HFFc6 (cell line): ENCODE measurements at regions not wholly inside any gene's neighbourhood (a gene's known extent, or its start where the extent isn't known, plus 50 kb on each side); places are given as distances from the start of the nearest gene placed in this dataset.
"Not testable (repeated sequence)": the region's sequence is repeated elsewhere in the genome, so short reads cannot be mapped to it uniquely, and the experiment has no call there.

ENCODE experiments used
- DNase-seq: peaks from one replicate; pipeline ENCODE4 v3.0.0-alpha.2; 2018
- H3K27ac Mint-ChIP-seq: 2 replicates; pipeline ENCODE4 v1.8.0; 2020; ENCODE audit warnings: mild to moderate bottlenecking, mixed read lengths
- H3K27me3 Mint-ChIP-seq: 2 replicates; pipeline ENCODE4 v1.8.0; 2021; ENCODE audit warnings: mild to moderate bottlenecking, moderate library complexity, mixed read lengths; ENCODE audit not compliant: insufficient read depth
- H3K36me3 Mint-ChIP-seq: 2 replicates; pipeline ENCODE4 v1.8.0; 2021; ENCODE audit warnings: low read depth, mixed read lengths
- H3K4me1 Mint-ChIP-seq: 2 replicates; pipeline ENCODE4 v1.8.0; 2020; ENCODE audit warnings: low read depth, mixed read lengths
- H3K4me3 Mint-ChIP-seq: 2 replicates; pipeline ENCODE4 v1.8.0; 2020; ENCODE audit warnings: mild to moderate bottlenecking, moderate library complexity, mixed read lengths
- H3K9me3 Mint-ChIP-seq: 2 replicates; pipeline ENCODE4 v1.8.0; 2020; ENCODE audit warnings: mild to moderate bottlenecking, mixed read lengths
- TF ChIP-seq, protein P1 (sequence below): fragments of 200-600 bp; sonication (generic); IDR thresholded peaks from 2 replicates; pipeline ENCODE4 v1.5.0; 2021; ENCODE audit warnings: antibody characterized with exemption, mild to moderate bottlenecking

DNA sequence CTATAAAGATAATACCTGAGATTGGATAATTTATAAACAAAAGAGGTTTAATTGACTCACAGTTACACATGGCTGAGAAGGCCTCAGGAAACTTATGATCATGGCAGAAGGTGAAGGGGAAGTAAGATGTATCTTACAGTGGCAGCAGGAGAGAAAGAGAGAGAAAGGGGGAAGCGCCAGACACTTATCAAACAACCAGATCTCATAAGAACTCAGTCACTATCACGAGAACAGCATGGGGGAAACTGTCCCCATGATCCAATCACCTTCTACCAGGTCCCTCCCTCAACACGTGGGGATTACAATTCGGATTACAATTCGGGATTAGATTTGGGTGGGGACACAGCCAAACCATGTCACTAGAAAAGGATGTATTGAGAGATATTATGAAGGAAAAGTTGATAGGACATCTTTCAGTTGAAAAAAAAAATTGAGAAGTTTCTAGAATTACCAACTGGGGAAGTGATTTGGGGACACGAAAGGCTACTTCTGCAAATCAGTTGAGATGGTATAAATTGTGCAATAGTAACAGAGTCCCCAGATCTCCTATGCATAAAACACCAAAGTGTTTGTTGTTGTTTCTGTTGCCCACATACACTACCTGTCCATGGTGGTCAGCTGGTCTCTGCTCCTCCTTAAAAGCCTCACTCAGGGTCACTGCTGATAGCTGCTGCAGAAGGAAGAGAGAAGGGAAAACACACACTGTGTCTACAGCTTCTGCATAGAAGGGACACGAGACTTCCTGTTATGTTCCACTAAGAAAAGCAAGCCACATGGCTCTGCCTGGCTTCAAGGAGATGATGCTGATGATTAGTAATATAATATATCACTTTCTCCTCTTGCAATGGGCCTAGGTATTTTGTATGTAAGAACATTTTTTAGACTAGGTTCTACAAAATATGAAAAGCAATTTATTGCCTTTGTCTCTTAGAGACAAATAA is 465.5 kb downstream of the PDZRN4 start:
- no peak for DNase-seq
- H3K27me3 Mint-ChIP-seq: no peaks in the 10 kb centered on the region
- H3K4me3 Mint-ChIP-seq: no peak overlapping the region
- H3K27ac Mint-ChIP-seq: no peak overlapping the region
- no peaks in the 10 kb centered on the region for H3K4me1 Mint-ChIP-seq
- no peaks in the 10 kb centered on the region for H3K36me3 Mint-ChIP-seq
- H3K9me3 Mint-ChIP-seq: 0 out of 2 replicates have a peak, but pooled peaks cover 5% of the 10 kb centered on the region
- TF ChIP-seq, protein P1, sequence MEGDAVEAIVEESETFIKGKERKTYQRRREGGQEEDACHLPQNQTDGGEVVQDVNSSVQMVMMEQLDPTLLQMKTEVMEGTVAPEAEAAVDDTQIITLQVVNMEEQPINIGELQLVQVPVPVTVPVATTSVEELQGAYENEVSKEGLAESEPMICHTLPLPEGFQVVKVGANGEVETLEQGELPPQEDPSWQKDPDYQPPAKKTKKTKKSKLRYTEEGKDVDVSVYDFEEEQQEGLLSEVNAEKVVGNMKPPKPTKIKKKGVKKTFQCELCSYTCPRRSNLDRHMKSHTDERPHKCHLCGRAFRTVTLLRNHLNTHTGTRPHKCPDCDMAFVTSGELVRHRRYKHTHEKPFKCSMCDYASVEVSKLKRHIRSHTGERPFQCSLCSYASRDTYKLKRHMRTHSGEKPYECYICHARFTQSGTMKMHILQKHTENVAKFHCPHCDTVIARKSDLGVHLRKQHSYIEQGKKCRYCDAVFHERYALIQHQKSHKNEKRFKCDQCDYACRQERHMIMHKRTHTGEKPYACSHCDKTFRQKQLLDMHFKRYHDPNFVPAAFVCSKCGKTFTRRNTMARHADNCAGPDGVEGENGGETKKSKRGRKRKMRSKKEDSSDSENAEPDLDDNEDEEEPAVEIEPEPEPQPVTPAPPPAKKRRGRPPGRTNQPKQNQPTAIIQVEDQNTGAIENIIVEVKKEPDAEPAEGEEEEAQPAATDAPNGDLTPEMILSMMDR: no peak

DNA sequence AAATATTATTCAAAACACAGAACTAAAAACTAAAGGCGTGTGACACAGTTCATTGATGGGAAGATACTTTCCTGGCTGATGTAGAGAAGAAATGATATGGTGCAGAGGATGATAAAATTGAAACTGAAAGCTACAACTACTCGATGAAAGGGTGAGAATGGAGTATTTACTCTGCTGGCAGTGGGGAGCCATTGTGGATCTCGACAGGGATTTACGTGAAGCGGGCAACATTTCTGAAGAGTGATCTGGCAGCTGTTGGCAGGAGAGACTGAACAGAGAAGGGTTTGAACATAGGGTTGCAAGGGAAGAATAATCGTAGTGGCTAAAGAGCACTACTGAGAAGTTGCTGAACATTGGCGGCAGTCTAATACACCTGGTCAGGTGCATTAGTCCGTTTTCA is 464.9 kb downstream of the PDZRN4 start:
- DNase-seq: no peak
- Mint-ChIP-seq H3K36me3 (no peaks in the 10 kb centered on the region), H3K4me1 (no peaks in the 10 kb centered on the region), H3K9me3 (0 out of 2 replicates have a peak, but pooled peaks cover 5% of the 10 kb centered on the region), H3K27me3 (no peaks in the 10 kb centered on the region), H3K27ac (no peak overlapping the region), H3K4me3 (no peak overlapping the region)
- TF ChIP-seq, protein P1: no peak

DNA sequence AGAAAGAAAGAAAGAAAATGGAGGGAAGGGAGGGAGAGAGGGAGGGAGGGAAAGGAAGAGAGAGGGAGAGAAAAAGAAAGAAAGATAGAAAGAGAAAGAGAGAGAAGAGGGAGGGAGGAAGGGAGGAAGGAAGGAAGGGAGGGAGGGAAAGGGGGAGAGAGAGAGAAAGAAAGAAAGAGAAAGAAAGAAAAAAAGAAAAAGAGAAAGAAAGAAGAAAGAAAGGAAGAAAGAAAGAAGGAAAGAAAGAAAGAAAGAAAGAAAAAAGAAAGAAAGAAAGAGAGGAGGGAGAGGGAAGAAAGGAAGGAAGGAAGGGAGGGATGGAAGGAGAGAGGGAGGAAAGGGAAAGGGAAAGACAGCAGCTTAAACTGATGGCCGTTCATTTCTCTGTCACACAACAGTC is 457.5 kb downstream of the PDZRN4 start:
- TF ChIP-seq, protein P1: no peak
- no peak for DNase-seq
- no peaks in the 10 kb centered on the region for H3K4me1 Mint-ChIP-seq
- H3K27me3 Mint-ChIP-seq: no peaks in the 10 kb centered on the region
- H3K27ac Mint-ChIP-seq: no peak overlapping the region
- H3K36me3 Mint-ChIP-seq: no peaks in the 10 kb centered on the region
- no peak overlapping the region for H3K4me3 Mint-ChIP-seq
- H3K9me3 Mint-ChIP-seq: peaks cover 12% of the 10 kb centered on the region

DNA sequence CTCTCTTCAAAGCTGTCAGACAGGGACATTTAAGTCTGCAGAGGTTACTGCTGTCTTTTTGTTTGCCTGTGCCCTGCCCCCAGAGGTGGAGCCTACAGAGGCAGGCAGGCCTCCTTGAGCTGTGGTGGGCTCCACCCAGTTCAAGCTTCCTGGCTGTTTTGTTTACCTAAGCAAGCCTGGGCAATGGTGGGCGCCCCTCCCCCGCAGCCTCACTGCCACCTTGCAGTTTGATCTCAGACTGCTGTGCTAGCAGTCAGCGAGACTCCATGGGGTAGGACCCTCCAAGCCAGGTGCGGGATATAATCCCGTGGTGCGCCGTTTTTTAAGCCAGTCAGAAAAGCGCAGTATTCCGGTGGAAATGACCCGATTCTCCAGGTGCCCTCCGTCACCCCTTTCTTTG is 454.7 kb downstream of the PDZRN4 start:
- not testable (repeated sequence) for H3K36me3 Mint-ChIP-seq, H3K27ac Mint-ChIP-seq, DNase-seq, H3K4me3 Mint-ChIP-seq, H3K27me3 Mint-ChIP-seq, H3K4me1 Mint-ChIP-seq
- peaks cover 12% of the 10 kb centered on the region for H3K9me3 Mint-ChIP-seq

DNA sequence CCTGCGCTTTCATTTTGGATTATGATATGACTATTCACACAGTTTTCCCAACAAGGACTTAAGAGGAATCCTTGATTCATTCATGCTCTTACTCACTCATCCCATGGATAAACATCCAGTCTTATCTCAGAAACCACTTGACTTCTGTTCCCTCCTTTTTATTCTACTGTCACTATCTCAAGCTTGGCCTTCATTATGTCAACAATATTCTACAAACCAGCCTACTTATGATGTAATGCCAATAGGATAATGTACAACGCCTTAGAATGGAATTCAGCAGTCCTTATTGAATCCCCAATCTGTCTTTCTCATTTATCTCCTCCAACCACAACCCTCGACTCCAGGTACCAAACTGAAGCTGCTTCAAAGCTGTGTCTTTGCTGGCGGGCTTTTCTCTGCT is 448.5 kb downstream of the PDZRN4 start:
- TF ChIP-seq, protein P1: no peak
- DNase-seq: no peak

DNA sequence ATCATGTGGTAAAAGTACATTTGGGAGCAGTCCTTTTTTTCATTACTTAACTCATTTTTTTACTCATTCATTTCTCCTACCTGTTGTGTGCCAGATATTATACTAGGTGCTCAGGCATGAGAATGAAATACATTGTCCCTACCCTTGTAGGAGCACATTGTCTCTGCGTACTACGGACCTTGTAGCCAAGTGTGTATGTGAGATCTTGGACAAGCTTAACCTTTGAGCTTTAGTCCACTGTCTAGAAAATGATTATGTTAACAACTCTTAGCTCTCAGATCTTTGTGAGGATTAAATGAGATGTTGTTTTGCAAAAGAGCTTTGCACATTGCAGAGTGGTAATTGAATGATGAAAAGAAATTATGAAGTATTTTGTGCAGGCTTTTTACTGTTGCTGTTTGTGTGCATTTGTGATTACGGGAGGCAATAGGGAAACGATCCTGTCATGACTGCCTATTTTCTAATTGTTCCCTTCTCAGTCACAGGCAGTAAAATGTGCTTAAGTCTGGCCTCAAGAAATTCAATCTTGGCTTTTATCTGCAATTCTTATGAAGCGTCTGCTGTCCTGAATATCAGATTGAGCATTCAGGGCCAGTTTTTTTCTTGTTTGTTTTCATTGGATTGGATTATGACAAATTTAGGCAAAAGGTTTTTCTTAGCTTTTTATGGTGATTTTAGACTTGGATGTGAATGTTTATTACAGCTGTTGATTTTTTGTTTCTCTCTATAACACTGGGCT is 447.7 kb downstream of the PDZRN4 start:
- no peaks in the 10 kb centered on the region for H3K27me3 Mint-ChIP-seq
- no peaks in the 10 kb centered on the region for H3K36me3 Mint-ChIP-seq
- peaks cover 10% of the 10 kb centered on the region for H3K9me3 Mint-ChIP-seq
- no peak for DNase-seq
- no peak overlapping the region for H3K27ac Mint-ChIP-seq
- TF ChIP-seq, protein P1: no peak
- no peak overlapping the region for H3K4me3 Mint-ChIP-seq
- H3K4me1 Mint-ChIP-seq: no peaks in the 10 kb centered on the region

More for the DNA sequence above, 448.5 kb downstream of the PDZRN4 start:
- H3K9me3 Mint-ChIP-seq: peaks cover 10% of the 10 kb centered on the region
- no peak overlapping the region for H3K27ac Mint-ChIP-seq
- H3K4me1 Mint-ChIP-seq: no peaks in the 10 kb centered on the region
- H3K27me3 Mint-ChIP-seq: no peaks in the 10 kb centered on the region
- no peaks in the 10 kb centered on the region for H3K36me3 Mint-ChIP-seq
- H3K4me3 Mint-ChIP-seq: no peak overlapping the region
